ENCODE measurements at regions not wholly inside any gene's neighbourhood (a gene's known extent, or its start where the extent isn't known, plus 50 kb on each side); places are given as distances from the start of the nearest gene placed in this dataset.

GRCh38 chr14:71754422-71755095, 177.7 kb upstream of the RGS6 start:
- H3K4me1 Mint-ChIP-seq (ENCODE audit: low read depth) = no peaks in the 10 kb centered on the region
- no peak overlapping the region for H3K4me3 Mint-ChIP-seq
- H3K9me3 ChIP-seq (ENCODE audit: control insufficient read depth in 1 of 2, insufficient read depth in 1 of 2, low read length in 2 of 2) = no peaks in the 10 kb centered on the region
- TF ChIP-seq CTCF (IDR thresholded peaks at IDR 0.05) = no peak
- no peak for DNase-seq
- H3K27me3 ChIP-seq (ENCODE audit: control insufficient read depth in 1 of 2, insufficient read depth in 2 of 2, low read length in 2 of 2) = no peaks in the 10 kb centered on the region
- no peaks in the 10 kb centered on the region for H3K36me3 ChIP-seq (ENCODE audit: insufficient read depth, low read length)
- H3K4me1 ChIP-seq (ENCODE audit: insufficient read depth, low read length) = peaks cover 6% of the 10 kb centered on the region
- ChIA-PET POLR2A (no interaction called here), CTCF (no interaction called here)
- intact Hi-C loops (cut with DNase I, micrococcal nuclease) = no loop called here
- H3K27ac ChIP-seq (ENCODE audit: low read depth in 1 of 2, low read length in 2 of 2) = no peak overlapping the region
- H3K4me3 ChIP-seq (ENCODE audit: low read length) = no peak overlapping the region
- H3K36me3 Mint-ChIP-seq (ENCODE audit: low read depth) = no peaks in the 10 kb centered on the region
- ATAC-seq (ENCODE audit: poor library complexity) = no peak
- peaks cover 6% of the 10 kb centered on the region for H3K27me3 Mint-ChIP-seq
- H3K9me3 Mint-ChIP-seq = no peaks in the 10 kb centered on the region
- no peak overlapping the region for H3K27ac Mint-ChIP-seq

GRCh38 chr14:71758229-71758951, 173.8 kb upstream of the RGS6 start:
- no peak overlapping the region for H3K4me3 Mint-ChIP-seq
- DNase-seq (no peak), ATAC-seq (ENCODE audit: poor library complexity) (no peak)
- TF ChIP-seq CTCF (IDR thresholded peaks at IDR 0.05) = no peak
- H3K4me1 ChIP-seq (ENCODE audit: insufficient read depth, low read length) = no peaks in the 10 kb centered on the region
- no peaks in the 10 kb centered on the region for H3K9me3 ChIP-seq (ENCODE audit: control insufficient read depth in 1 of 2, insufficient read depth in 1 of 2, low read length in 2 of 2)
- no peaks in the 10 kb centered on the region for H3K36me3 ChIP-seq (ENCODE audit: insufficient read depth, low read length)
- H3K36me3 Mint-ChIP-seq (ENCODE audit: low read depth) = no peaks in the 10 kb centered on the region
- H3K4me1 Mint-ChIP-seq (ENCODE audit: low read depth) = no peaks in the 10 kb centered on the region
- H3K27me3 Mint-ChIP-seq = peaks cover 4% of the 10 kb centered on the region
- no peak overlapping the region for H3K27ac ChIP-seq (ENCODE audit: low read depth in 1 of 2, low read length in 2 of 2)
- intact Hi-C loops (cut with DNase I, micrococcal nuclease) = no loop called here
- H3K4me3 ChIP-seq (ENCODE audit: low read length) = no peak overlapping the region
- ChIA-PET CTCF (no interaction called here), POLR2A (no interaction called here)
- no peak overlapping the region for H3K27ac Mint-ChIP-seq
- H3K27me3 ChIP-seq (ENCODE audit: control insufficient read depth in 1 of 2, insufficient read depth in 2 of 2, low read length in 2 of 2) = peaks cover 0 to 3% of the 10 kb centered on the region in 2 experiments
- H3K9me3 Mint-ChIP-seq = no peaks in the 10 kb centered on the region

GRCh38 chr14:71762575-71762974, 169.7 kb upstream of the RGS6 start:
- DNase-seq (no peak), ATAC-seq (ENCODE audit: poor library complexity) (no peak)
- H3K27ac ChIP-seq (ENCODE audit: low read depth in 1 of 2, low read length in 2 of 2) = no peak overlapping the region
- no peaks in the 10 kb centered on the region for H3K4me1 ChIP-seq (ENCODE audit: insufficient read depth, low read length)
- POLR2A ChIA-PET = no interaction called here
- CTCF ChIA-PET = no interaction called here
- H3K36me3 ChIP-seq (ENCODE audit: insufficient read depth, low read length) = no peaks in the 10 kb centered on the region
- no peak for TF ChIP-seq CTCF (IDR thresholded peaks at IDR 0.05)
- Mint-ChIP-seq H3K4me3 (no peak overlapping the region), H3K27ac (no peak overlapping the region), H3K36me3 (ENCODE audit: low read depth) (no peaks in the 10 kb centered on the region), H3K9me3 (no peaks in the 10 kb centered on the region), H3K4me1 (ENCODE audit: low read depth) (no peaks in the 10 kb centered on the region), H3K27me3 (peaks cover 28% of the 10 kb centered on the region)
- H3K4me3 ChIP-seq (ENCODE audit: low read length) = no peak overlapping the region
- intact Hi-C loops (cut with DNase I, micrococcal nuclease) = no loop called here
- no peaks in the 10 kb centered on the region for H3K9me3 ChIP-seq (ENCODE audit: control insufficient read depth in 1 of 2, insufficient read depth in 1 of 2, low read length in 2 of 2)
- peaks cover 3 to 5% of the 10 kb centered on the region in 2 experiments for H3K27me3 ChIP-seq (ENCODE audit: control insufficient read depth in 1 of 2, insufficient read depth in 2 of 2, low read length in 2 of 2)
